Osteocyte (in vitro differentiated cells): ENCODE measurements at regions not wholly inside any gene's neighbourhood (a gene's known extent, or its start where the extent isn't known, plus 50 kb on each side); places are given as distances from the start of the nearest gene placed in this dataset.

Experiments used
- DNase-seq: peaks from one replicate; pipeline ENCODE4 v3.0.0; 2021; ENCODE audit warnings: mixed read lengths; ENCODE audit not compliant: unreplicated experiment; ENCODE audit errors: extremely low spot score
- H3K27ac Mint-ChIP-seq: one replicate; pipeline ENCODE4 v1.8.0; 2021; ENCODE audit warnings: mild to moderate bottlenecking, mixed read lengths; ENCODE audit not compliant: unreplicated experiment
- H3K27me3 Mint-ChIP-seq: one replicate; pipeline ENCODE4 v1.8.0; 2021; ENCODE audit warnings: mixed read lengths; ENCODE audit not compliant: unreplicated experiment
- H3K36me3 Mint-ChIP-seq: one replicate; pipeline ENCODE4 v1.8.0; 2021; ENCODE audit warnings: mixed read lengths; ENCODE audit not compliant: unreplicated experiment
- H3K4me1 Mint-ChIP-seq: one replicate; pipeline ENCODE4 v1.8.0; 2021; ENCODE audit warnings: mixed read lengths; ENCODE audit not compliant: unreplicated experiment
- H3K4me3 Mint-ChIP-seq: one replicate; pipeline ENCODE4 v1.8.0; 2021; ENCODE audit warnings: mild to moderate bottlenecking, moderate library complexity, mixed read lengths; ENCODE audit not compliant: unreplicated experiment
- H3K9me3 Mint-ChIP-seq: one replicate; pipeline ENCODE4 v1.8.0; 2021; ENCODE audit warnings: mixed read lengths; ENCODE audit not compliant: unreplicated experiment
- TF ChIP-seq, protein P1 (sequence below): fragments of 200-600 bp; sonication (generic); IDR thresholded peaks from 2 replicates; pipeline ENCODE4 v1.5.0; 2021; ENCODE audit warnings: antibody characterized with exemption, mild to moderate bottlenecking, moderate library complexity

DNA sequence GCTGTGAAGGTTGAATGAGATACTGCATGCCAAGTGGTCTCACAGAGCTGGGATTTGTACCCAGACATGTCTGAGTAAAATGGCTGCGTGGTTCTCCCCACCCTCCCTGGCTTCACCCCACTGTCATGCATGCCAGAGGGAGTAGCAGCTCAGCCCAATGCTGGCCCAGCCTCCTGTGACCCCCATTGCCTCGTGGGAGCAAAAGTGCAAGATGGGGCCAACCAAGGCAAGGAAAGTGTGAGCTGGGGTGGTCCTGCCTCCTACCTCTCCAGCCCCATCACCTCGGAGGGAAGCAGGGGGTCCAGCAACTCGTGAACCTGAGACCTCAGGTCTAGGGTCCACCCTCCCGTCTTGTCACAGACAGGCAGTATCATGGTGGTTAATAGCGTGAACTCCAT, 209.8 kb upstream of the GRIK3 start:
- H3K27ac Mint-ChIP-seq = no peak overlapping the region
- H3K4me1 Mint-ChIP-seq = no peaks in the 10 kb centered on the region
- no peak overlapping the region for H3K4me3 Mint-ChIP-seq
- DNase-seq = peak; percentile 75
- H3K36me3 Mint-ChIP-seq = no peaks in the 10 kb centered on the region
- no peaks in the 10 kb centered on the region for H3K27me3 Mint-ChIP-seq
- no peaks in the 10 kb centered on the region for H3K9me3 Mint-ChIP-seq
- TF ChIP-seq, protein P1, sequence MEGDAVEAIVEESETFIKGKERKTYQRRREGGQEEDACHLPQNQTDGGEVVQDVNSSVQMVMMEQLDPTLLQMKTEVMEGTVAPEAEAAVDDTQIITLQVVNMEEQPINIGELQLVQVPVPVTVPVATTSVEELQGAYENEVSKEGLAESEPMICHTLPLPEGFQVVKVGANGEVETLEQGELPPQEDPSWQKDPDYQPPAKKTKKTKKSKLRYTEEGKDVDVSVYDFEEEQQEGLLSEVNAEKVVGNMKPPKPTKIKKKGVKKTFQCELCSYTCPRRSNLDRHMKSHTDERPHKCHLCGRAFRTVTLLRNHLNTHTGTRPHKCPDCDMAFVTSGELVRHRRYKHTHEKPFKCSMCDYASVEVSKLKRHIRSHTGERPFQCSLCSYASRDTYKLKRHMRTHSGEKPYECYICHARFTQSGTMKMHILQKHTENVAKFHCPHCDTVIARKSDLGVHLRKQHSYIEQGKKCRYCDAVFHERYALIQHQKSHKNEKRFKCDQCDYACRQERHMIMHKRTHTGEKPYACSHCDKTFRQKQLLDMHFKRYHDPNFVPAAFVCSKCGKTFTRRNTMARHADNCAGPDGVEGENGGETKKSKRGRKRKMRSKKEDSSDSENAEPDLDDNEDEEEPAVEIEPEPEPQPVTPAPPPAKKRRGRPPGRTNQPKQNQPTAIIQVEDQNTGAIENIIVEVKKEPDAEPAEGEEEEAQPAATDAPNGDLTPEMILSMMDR = no peak

DNA sequence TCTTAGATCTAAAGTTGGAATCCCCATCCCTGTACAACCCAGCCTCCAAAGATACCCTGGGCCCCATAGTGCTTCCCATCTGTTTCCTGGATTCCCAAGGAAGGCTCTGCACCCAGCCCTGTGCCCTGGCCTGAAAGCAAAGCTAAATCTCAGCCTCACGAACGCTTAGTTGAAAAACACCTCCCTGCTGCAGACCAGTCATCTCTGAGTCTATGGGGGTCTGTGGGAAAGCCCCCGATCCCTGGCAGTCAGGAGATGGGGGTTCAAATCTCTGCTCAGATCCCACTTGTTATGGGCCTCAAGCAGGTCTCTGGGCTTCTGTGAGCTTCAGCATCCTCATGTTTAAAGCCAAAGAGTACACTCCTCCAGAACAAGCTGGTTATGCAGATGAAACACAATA, 210.5 kb upstream of the GRIK3 start:
- TF ChIP-seq, protein P1 = no peak
- DNase-seq = peak; percentile 65
- Mint-ChIP-seq H3K4me3 (no peak overlapping the region), H3K27ac (no peak overlapping the region), H3K9me3 (no peaks in the 10 kb centered on the region), H3K36me3 (no peaks in the 10 kb centered on the region), H3K27me3 (no peaks in the 10 kb centered on the region), H3K4me1 (no peaks in the 10 kb centered on the region)

DNA sequence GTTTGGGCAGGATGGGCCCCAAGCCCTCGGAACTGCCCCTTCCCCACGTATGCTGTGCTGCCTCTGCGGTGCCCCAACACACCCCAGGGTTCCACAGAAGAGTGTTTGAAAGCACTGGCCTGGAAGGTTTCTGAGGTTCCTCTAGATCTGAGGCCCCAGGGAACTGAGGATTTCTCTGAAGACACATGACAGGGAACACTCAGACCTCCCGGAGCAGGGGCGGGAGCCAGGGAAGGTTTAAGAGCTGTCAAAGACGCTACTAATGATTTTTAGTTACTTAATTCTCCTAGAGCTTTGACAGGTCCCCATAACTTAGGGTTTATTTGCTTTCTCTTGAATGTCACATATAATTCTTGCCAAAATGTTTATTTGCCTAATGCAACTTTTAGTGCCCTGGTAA, 212.3 kb upstream of the GRIK3 start:
- TF ChIP-seq, protein P1 = no peak
- no peak for DNase-seq
- no peaks in the 10 kb centered on the region for H3K36me3 Mint-ChIP-seq
- no peaks in the 10 kb centered on the region for H3K27me3 Mint-ChIP-seq
- no peaks in the 10 kb centered on the region for H3K9me3 Mint-ChIP-seq
- H3K4me1 Mint-ChIP-seq = no peaks in the 10 kb centered on the region
- no peak overlapping the region for H3K27ac Mint-ChIP-seq
- no peak overlapping the region for H3K4me3 Mint-ChIP-seq

DNA sequence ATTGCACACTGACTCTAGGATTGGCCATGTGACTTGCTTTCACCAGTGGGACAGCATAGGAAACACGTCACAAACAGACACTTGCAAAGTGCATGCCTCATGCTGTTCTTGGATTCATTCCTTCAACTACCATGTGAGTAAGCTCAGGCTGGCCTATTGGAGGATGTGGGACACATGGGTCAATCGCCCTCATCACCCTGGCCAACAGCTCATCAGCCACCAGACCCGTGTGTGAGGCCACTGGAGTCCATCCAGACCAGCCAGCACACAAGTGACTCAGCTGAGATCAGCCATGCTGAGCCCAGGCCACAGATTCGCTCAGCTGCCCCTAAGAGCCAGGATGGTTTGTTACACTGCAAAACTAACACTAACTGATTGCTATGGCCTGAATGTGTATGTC, 216.1 kb upstream of the GRIK3 start:
- Mint-ChIP-seq H3K27ac (no peak overlapping the region), H3K4me3 (no peak overlapping the region), H3K27me3 (no peaks in the 10 kb centered on the region), H3K4me1 (no peaks in the 10 kb centered on the region), H3K9me3 (no peaks in the 10 kb centered on the region), H3K36me3 (no peaks in the 10 kb centered on the region)
- TF ChIP-seq, protein P1 = no peak
- no peak for DNase-seq

DNA sequence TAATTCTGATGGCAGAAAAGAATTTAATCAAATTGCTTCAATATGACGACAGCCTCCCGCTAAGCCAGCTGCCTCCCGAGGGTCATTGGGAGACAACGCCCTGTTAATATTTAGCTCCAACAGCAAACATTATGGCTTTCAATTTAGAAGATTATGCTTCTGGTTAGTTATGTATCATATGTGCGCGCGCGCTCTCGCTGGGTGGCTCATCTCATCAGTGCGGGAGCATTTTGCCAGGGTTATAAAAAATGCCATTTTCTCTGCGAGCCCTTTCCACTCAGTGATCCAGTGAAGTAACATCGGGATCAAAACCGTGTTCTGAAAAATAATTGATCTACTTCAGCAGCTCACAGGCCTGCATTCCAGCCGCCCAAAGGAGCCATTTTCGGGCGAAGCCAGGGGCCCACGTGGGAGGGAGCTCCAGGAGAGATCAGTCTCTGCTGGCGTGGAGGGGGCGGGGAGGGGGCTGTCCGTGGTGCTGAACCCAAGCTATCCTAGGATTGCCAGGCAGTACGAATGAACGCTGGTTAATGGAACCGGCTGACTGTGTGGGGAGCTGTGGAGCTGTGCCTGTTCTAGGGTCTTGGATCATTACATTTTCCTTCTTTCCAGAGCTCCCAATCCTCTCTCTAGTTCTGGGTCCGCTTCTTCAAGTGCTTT, 219.1 kb upstream of the ZC3H12A start:
- no peak overlapping the region for H3K27ac Mint-ChIP-seq
- H3K4me1 Mint-ChIP-seq = no peaks in the 10 kb centered on the region
- H3K27me3 Mint-ChIP-seq = no peaks in the 10 kb centered on the region
- DNase-seq = no peak
- H3K9me3 Mint-ChIP-seq = no peaks in the 10 kb centered on the region
- TF ChIP-seq, protein P1 = no peak
- H3K4me3 Mint-ChIP-seq = no peak overlapping the region
- H3K36me3 Mint-ChIP-seq = no peaks in the 10 kb centered on the region
